Activated B cell treated with CpG ODN at 0.5 μM for 24 hours (primary cell): ENCODE measurements at regions not wholly inside any gene's neighbourhood (a gene's known extent, or its start where the extent isn't known, plus 50 kb on each side); places are given as distances from the start of the nearest gene placed in this dataset.

ENCODE experiments used
- ATAC-seq: fragments of 200-7000 bp; cut with Tn5 transposase; one replicate; pipeline ENCODE4 v1.10.0; 2021; ENCODE audit warnings: low read depth, mild to moderate bottlenecking, moderate library complexity
- CTCF ChIA-PET: fragments of 350-600 bp; sonication (Branson Sonifier 250); formaldehyde crosslinking; loops from one replicate; lab custom pipeline; 2021; ENCODE audit warnings: antibody characterized with exemption; lab: Charles Lee
- POLR2A ChIA-PET: fragments of 350-600 bp; sonication (Branson Sonifier 250); formaldehyde crosslinking; loops from one replicate; lab custom pipeline; 2021; ENCODE audit warnings: antibody characterized with exemption; lab: Charles Lee
- DNase-seq: peaks from one replicate; pipeline ENCODE4 v3.0.0; 2022
- H3K27ac Mint-ChIP-seq: one replicate; pipeline ENCODE4 v1.8.0; 2020; ENCODE audit warnings: mixed read lengths
- H3K27me3 Mint-ChIP-seq: one replicate; pipeline ENCODE4 v1.8.0; 2021; ENCODE audit warnings: mixed read lengths
- H3K36me3 Mint-ChIP-seq: one replicate; pipeline ENCODE4 v1.8.0; 2021; ENCODE audit warnings: low read depth, mixed read lengths
- H3K4me1 Mint-ChIP-seq: one replicate; pipeline ENCODE4 v1.8.0; 2021; ENCODE audit warnings: mixed read lengths
- H3K4me3 Mint-ChIP-seq: one replicate; pipeline ENCODE4 v1.8.0; 2020; ENCODE audit warnings: mild to moderate bottlenecking, mixed read lengths
- H3K9me3 Mint-ChIP-seq: one replicate; pipeline ENCODE4 v1.8.0; 2020; ENCODE audit warnings: mixed read lengths
- intact Hi-C: fragments of 100-400 bp; cut with micrococcal nuclease; formaldehyde crosslinking; loops from one replicate; pipeline ENCODE4 v1.15.1; 2024
- TF ChIP-seq, protein P1 (sequence below): fragments of 200-600 bp; IDR thresholded peaks from one replicate; pipeline ENCODE4 v1.8.0; 2022; ENCODE audit warnings: antibody characterized with exemption, mild to moderate bottlenecking

DNA sequence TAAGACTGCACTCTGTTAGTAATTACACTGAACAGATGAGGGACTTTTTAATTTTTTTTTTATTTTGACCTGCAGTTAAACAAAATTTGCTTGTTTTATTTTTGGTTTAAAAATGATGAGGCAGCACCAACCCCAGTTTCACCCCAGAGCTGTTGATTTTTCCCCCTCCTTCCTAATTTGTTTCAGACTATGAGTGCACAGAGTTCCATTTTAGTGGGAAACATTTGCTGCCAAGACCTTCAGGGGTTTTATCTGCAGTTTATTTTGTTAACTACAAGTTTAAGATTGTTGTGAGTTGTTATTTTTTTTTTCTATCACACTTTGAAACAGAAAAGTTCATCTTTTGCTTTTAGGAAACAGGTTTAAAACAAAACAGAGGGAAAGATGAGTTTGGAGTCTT lies 455.9 kb upstream of the NR2F2 start:
- Mint-ChIP-seq H3K36me3 (no peaks in the 10 kb centered on the region), H3K27ac (no peak overlapping the region), H3K4me1 (peaks cover 4% of the 10 kb centered on the region), H3K4me3 (no peak overlapping the region), H3K9me3 (no peaks in the 10 kb centered on the region), H3K27me3 (no peaks in the 10 kb centered on the region)
- ChIA-PET CTCF (no interaction called here), POLR2A (no interaction called here)
- ATAC-seq (no peak), DNase-seq (no peak)
- TF ChIP-seq, protein P1, sequence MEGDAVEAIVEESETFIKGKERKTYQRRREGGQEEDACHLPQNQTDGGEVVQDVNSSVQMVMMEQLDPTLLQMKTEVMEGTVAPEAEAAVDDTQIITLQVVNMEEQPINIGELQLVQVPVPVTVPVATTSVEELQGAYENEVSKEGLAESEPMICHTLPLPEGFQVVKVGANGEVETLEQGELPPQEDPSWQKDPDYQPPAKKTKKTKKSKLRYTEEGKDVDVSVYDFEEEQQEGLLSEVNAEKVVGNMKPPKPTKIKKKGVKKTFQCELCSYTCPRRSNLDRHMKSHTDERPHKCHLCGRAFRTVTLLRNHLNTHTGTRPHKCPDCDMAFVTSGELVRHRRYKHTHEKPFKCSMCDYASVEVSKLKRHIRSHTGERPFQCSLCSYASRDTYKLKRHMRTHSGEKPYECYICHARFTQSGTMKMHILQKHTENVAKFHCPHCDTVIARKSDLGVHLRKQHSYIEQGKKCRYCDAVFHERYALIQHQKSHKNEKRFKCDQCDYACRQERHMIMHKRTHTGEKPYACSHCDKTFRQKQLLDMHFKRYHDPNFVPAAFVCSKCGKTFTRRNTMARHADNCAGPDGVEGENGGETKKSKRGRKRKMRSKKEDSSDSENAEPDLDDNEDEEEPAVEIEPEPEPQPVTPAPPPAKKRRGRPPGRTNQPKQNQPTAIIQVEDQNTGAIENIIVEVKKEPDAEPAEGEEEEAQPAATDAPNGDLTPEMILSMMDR: no peak
- intact Hi-C loops: no loop called here

GRCh38 chr15:95875121-95875643 lies 455.3 kb upstream of the NR2F2 start:
- no peaks in the 10 kb centered on the region for H3K9me3 Mint-ChIP-seq
- ATAC-seq: no peak
- ChIA-PET POLR2A (no interaction called here), CTCF (no interaction called here)
- no peaks in the 10 kb centered on the region for H3K36me3 Mint-ChIP-seq
- H3K27me3 Mint-ChIP-seq: no peaks in the 10 kb centered on the region
- no peak for DNase-seq
- no peak overlapping the region for H3K27ac Mint-ChIP-seq
- TF ChIP-seq, protein P1: no peak
- peaks cover 8% of the 10 kb centered on the region for H3K4me1 Mint-ChIP-seq
- no peak overlapping the region for H3K4me3 Mint-ChIP-seq
- intact Hi-C loops: no loop called here

GRCh38 chr15:95880031-95880570 lies 450.4 kb upstream of the NR2F2 start:
- Mint-ChIP-seq H3K27me3 (no peaks in the 10 kb centered on the region), H3K27ac (no peak overlapping the region), H3K4me1 (peaks cover 8% of the 10 kb centered on the region), H3K36me3 (no peaks in the 10 kb centered on the region), H3K9me3 (no peaks in the 10 kb centered on the region), H3K4me3 (no peak overlapping the region)
- no peak for ATAC-seq
- POLR2A ChIA-PET: no interaction called here
- CTCF ChIA-PET: no interaction called here
- TF ChIP-seq, protein P1: no peak
- no peak for DNase-seq
- intact Hi-C loops: no loop called here

DNA sequence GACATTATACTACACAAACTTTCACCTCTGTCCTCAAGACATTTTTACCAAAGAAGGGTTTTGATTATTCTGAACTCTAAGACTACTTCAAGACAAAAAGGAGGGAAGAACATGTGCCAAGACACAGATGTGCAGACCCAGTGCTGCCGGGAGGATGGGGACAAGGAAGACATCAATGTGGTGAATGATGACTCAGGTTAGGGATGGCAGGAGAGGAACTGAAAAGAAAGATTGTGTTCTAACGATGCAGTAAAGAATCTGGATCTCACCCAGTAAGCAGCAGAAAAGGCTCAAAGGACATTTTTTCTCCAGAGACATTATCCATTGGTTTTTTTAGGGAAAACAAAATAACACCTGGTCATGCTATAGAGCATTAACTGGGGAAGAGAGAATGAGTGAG lies 449.9 kb upstream of the NR2F2 start:
- intact Hi-C loops: no loop called here
- TF ChIP-seq, protein P1: no peak
- Mint-ChIP-seq H3K9me3 (no peaks in the 10 kb centered on the region), H3K36me3 (no peaks in the 10 kb centered on the region), H3K27ac (no peak overlapping the region), H3K27me3 (no peaks in the 10 kb centered on the region), H3K4me1 (peaks cover 8% of the 10 kb centered on the region), H3K4me3 (no peak overlapping the region)
- DNase-seq (no peak), ATAC-seq (no peak)
- ChIA-PET CTCF (no interaction called here), POLR2A (no interaction called here)

GRCh38 chr15:95883064-95883463 lies 447.4 kb upstream of the NR2F2 start:
- CTCF ChIA-PET: no interaction called here
- H3K36me3 Mint-ChIP-seq: no peaks in the 10 kb centered on the region
- no peaks in the 10 kb centered on the region for H3K9me3 Mint-ChIP-seq
- peaks cover 8% of the 10 kb centered on the region for H3K4me1 Mint-ChIP-seq
- no peaks in the 10 kb centered on the region for H3K27me3 Mint-ChIP-seq
- POLR2A ChIA-PET: no interaction called here
- H3K4me3 Mint-ChIP-seq: no peak overlapping the region
- ATAC-seq (no peak), DNase-seq (no peak)
- TF ChIP-seq, protein P1: no peak
- intact Hi-C loops: no loop called here
- no peak overlapping the region for H3K27ac Mint-ChIP-seq
